Smooth muscle cell (in vitro differentiated cells): ENCODE measurements at regions not wholly inside any gene's neighbourhood (a gene's known extent, or its start where the extent isn't known, plus 50 kb on each side); places are given as distances from the start of the nearest gene placed in this dataset.

ENCODE experiments used
- DNase-seq: peaks from one replicate; lab custom pipeline; 2025; ENCODE audit not compliant: unreplicated experiment; lab: John Stamatoyannopoulos, UW
- H2AFZ ChIP-seq: fragments of 200-600 bp; sonication (generic); 2 replicates; pipeline ENCODE4 v1.6.0; 2016; ENCODE audit warnings: antibody characterized with exemption, low read depth, mild to moderate bottlenecking
- H3F3A ChIP-seq: fragments of 200-600 bp; sonication (generic); 2 replicates; pipeline ENCODE4 v1.6.0; 2017; ENCODE audit warnings: antibody characterized with exemption, low read depth
- H3K27ac ChIP-seq: fragments of 200-600 bp; sonication (generic); 2 replicates; pipeline ENCODE4 v1.5.1; 2016; ENCODE audit warnings: low read depth, mild to moderate bottlenecking
- H3K27me3 ChIP-seq: fragments of 200-600 bp; sonication (generic); 2 replicates; pipeline ENCODE4 v1.6.1; 2016; ENCODE audit warnings: low read depth, mild to moderate bottlenecking
- H3K36me3 ChIP-seq: fragments of 200-600 bp; sonication (generic); 2 replicates; pipeline ENCODE4 v1.5.1; 2016; ENCODE audit warnings: low read depth
- H3K4me1 ChIP-seq: fragments of 200-600 bp; sonication (generic); 2 replicates; pipeline ENCODE4 v1.5.1; 2016; ENCODE audit warnings: low read depth
- H3K4me2 ChIP-seq: fragments of 200-600 bp; sonication (generic); 2 replicates; pipeline ENCODE4 v1.6.0; 2016; ENCODE audit warnings: mild to moderate bottlenecking
- H3K4me3 ChIP-seq: fragments of 200-600 bp; sonication (generic); 2 replicates; pipeline ENCODE4 v1.5.1; 2016; ENCODE audit warnings: mild to moderate bottlenecking
- H3K79me2 ChIP-seq: fragments of 200-600 bp; sonication (generic); 2 replicates; pipeline ENCODE4 v1.6.0; 2016; ENCODE audit warnings: low read depth, mild to moderate bottlenecking
- H3K9ac ChIP-seq: fragments of 200-600 bp; sonication (generic); 2 replicates; pipeline ENCODE4 v1.6.0; 2016; ENCODE audit warnings: low read depth
- H3K9me3 ChIP-seq: fragments of 200-600 bp; sonication (generic); replicated peaks from 2 replicates; pipeline ENCODE4 v1.5.1; 2016; ENCODE audit warnings: low read depth
- H4K20me1 ChIP-seq: fragments of 200-600 bp; sonication (generic); 2 replicates; pipeline ENCODE4 v1.6.0; 2016; ENCODE audit warnings: low read depth
- CTCF ChIP-seq: fragments of 200-600 bp; sonication (generic); IDR thresholded peaks from 2 replicates; pipeline ENCODE4 v1.5.1; 2017; ENCODE audit warnings: borderline replicate concordance, mild to moderate bottlenecking, antibody characterized with exemption; ENCODE audit not compliant: insufficient read depth, poor library complexity, severe bottlenecking
- WGBS: methylation state at CpG from one replicate; pipeline ENCODE4 v1.1.7; 2016; ENCODE audit warnings: low lambda C conversion rate; 5-methylcytosine and 5-hydroxymethylcytosine counted together

DNA sequence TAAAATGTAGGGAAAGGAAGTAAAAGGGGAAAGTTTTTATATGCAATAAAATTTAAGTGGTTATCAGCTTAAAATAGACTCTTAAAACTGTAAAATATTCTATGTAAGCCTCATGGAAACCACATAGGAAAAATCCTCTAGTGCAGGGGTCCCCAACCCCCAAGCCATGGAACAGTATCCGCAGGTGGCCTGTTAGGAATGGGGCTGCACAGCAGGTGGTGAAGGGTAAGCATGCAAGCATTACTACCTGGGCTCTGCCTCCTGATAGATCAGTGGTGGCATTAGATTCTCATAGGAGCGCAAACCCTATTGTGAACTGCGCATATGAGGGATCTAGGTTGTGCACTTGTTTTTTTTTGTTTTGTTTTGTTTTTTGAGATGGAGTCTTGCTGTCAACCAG is 1409.3 kb upstream of the CDH2 start:
- Histone ChIP-seq H3K4me1 (no peaks in the 10 kb centered on the region), H3K27ac (no peak overlapping the region), H4K20me1 (no peaks in the 10 kb centered on the region), H3K79me2 (no peaks in the 10 kb centered on the region), H3K27me3 (no peaks in the 10 kb centered on the region), H3K4me3 (no peak overlapping the region), H3K4me2 (no peak overlapping the region), H3F3A (no peaks in the 10 kb centered on the region), H2AFZ (no peak overlapping the region), H3K36me3 (no peaks in the 10 kb centered on the region), H3K9me3 (no peaks in the 10 kb centered on the region), H3K9ac (no peak overlapping the region)
- DNase-seq = no peak
- 91% methylated on average over 3 of the region's 3 CpGs for WGBS
- no peak for TF ChIP-seq CTCF

- no peaks in the 10 kb centered on the region for H4K20me1 ChIP-seq
- H3K4me1 ChIP-seq = no peaks in the 10 kb centered on the region
- H3K9me3 ChIP-seq = no peaks in the 10 kb centered on the region
- no peak overlapping the region for H3K27ac ChIP-seq
- WGBS = 70% methylated on average over 1 of the region's 1 CpG
- no peaks in the 10 kb centered on the region for H3F3A ChIP-seq
- H3K27me3 ChIP-seq = no peaks in the 10 kb centered on the region
- no peak for TF ChIP-seq CTCF
- H3K79me2 ChIP-seq = no peaks in the 10 kb centered on the region
- H3K9ac ChIP-seq = no peak overlapping the region
- H3K4me3 ChIP-seq = no peak overlapping the region
- H3K36me3 ChIP-seq = no peaks in the 10 kb centered on the region
- H2AFZ ChIP-seq = no peak overlapping the region
- no peak overlapping the region for H3K4me2 ChIP-seq
- no peak for DNase-seq
Measured at GRCh38 chr18:29560270-29560669, 1383.3 kb upstream of the CDH2 start.

GRCh38 chr18:29556070-29556469 is 1379.1 kb upstream of the CDH2 start:
- Histone ChIP-seq H3K27me3 (no peaks in the 10 kb centered on the region), H3K36me3 (no peaks in the 10 kb centered on the region), H3K27ac (no peak overlapping the region), H3K79me2 (no peaks in the 10 kb centered on the region), H3K4me3 (no peak overlapping the region), H3K9ac (no peak overlapping the region), H2AFZ (no peak overlapping the region), H3K9me3 (no peaks in the 10 kb centered on the region), H3K4me2 (no peak overlapping the region), H3K4me1 (no peaks in the 10 kb centered on the region), H3F3A (no peaks in the 10 kb centered on the region), H4K20me1 (no peaks in the 10 kb centered on the region)
- DNase-seq = no peak
- no peak for TF ChIP-seq CTCF
- 80% methylated on average over 4 of the region's 4 CpGs for WGBS

- Histone ChIP-seq H3K79me2 (no peaks in the 10 kb centered on the region), H4K20me1 (no peaks in the 10 kb centered on the region), H3K27ac (no peak overlapping the region), H3F3A (no peaks in the 10 kb centered on the region), H3K4me1 (no peaks in the 10 kb centered on the region), H2AFZ (no peak overlapping the region), H3K4me3 (no peak overlapping the region), H3K36me3 (no peaks in the 10 kb centered on the region), H3K9me3 (no peaks in the 10 kb centered on the region), H3K4me2 (no peak overlapping the region), H3K27me3 (no peaks in the 10 kb centered on the region), H3K9ac (no peak overlapping the region)
- no peak for DNase-seq
- WGBS = 92% methylated on average over 9 of the region's 9 CpGs
- TF ChIP-seq CTCF = no peak
Measured at GRCh38 chr18:29549759-29550158, 1372.8 kb upstream of the CDH2 start.
